ENCODE measurements at regions not wholly inside any gene's neighbourhood (a gene's known extent, or its start where the extent isn't known, plus 50 kb on each side); places are given as distances from the start of the nearest gene placed in this dataset.

GRCh38 chr20:23242556-23243180, 107.9 kb upstream of the NXT1 start:
- Histone ChIP-seq H3K4me3 (ENCODE audit: control extremely low read depth in 1 of 5, extremely low read depth in 1 of 5, insufficient read depth in 1 of 5, low read depth in 2 of 5, low read length in 4 of 5) (no peak overlapping the region), H3K9ac (ENCODE audit: low read length) (no peak overlapping the region), H3K27me3 (replicated peaks in 1 of 4; ENCODE audit: control extremely low read depth in 1 of 4, control insufficient read depth in 3 of 4, insufficient read depth in 4 of 4, low read length in 3 of 4) (peaks cover 0 to 11% (median 0%) of the 10 kb centered on the region in 4 experiments), H2AFZ (ENCODE audit: insufficient read depth, low read depth, low read length, poor library complexity, severe bottlenecking) (no peak overlapping the region), H3K4me2 (replicated peaks; ENCODE audit: low read depth, low read length, poor library complexity, severe bottlenecking) (no peak overlapping the region), H3K79me2 (ENCODE audit: control insufficient read depth, insufficient read depth, low read length) (no peaks in the 10 kb centered on the region), H3K36me3 (replicated peaks in 1 of 2; ENCODE audit: control extremely low read depth in 1 of 2, control insufficient read depth in 1 of 2, extremely low read depth in 1 of 2, insufficient read depth in 2 of 2, low read length in 1 of 2) (no peaks in the 10 kb centered on the region), H3K4me1 (ENCODE audit: control insufficient read depth in 2 of 2, insufficient read depth in 2 of 2, low read length in 2 of 2) (peaks cover 5 to 7% of the 10 kb centered on the region in 2 donors), H3K27ac (ENCODE audit: low read length in 2 of 2) (no peak overlapping the region), H3K9me3 (ENCODE audit: control extremely low read depth in 1 of 3, control insufficient read depth in 2 of 3, insufficient read depth in 1 of 3, low read length in 2 of 3) (peaks cover 0 to 22% (median 4%) of the 10 kb centered on the region in 3 donors), H4K20me1 (ENCODE audit: control insufficient read depth, insufficient read depth, low read length, poor library complexity, severe bottlenecking) (no peaks in the 10 kb centered on the region)
- CTCF ChIA-PET = no interaction called here
- H3K4me1 Mint-ChIP-seq = peaks cover 12% of the 10 kb centered on the region
- TF ChIP-seq, protein P1, sequence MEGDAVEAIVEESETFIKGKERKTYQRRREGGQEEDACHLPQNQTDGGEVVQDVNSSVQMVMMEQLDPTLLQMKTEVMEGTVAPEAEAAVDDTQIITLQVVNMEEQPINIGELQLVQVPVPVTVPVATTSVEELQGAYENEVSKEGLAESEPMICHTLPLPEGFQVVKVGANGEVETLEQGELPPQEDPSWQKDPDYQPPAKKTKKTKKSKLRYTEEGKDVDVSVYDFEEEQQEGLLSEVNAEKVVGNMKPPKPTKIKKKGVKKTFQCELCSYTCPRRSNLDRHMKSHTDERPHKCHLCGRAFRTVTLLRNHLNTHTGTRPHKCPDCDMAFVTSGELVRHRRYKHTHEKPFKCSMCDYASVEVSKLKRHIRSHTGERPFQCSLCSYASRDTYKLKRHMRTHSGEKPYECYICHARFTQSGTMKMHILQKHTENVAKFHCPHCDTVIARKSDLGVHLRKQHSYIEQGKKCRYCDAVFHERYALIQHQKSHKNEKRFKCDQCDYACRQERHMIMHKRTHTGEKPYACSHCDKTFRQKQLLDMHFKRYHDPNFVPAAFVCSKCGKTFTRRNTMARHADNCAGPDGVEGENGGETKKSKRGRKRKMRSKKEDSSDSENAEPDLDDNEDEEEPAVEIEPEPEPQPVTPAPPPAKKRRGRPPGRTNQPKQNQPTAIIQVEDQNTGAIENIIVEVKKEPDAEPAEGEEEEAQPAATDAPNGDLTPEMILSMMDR (IDR thresholded peaks at IDR 0.05) = no peak
- no peak for TF ChIP-seq EZH2 (IDR thresholded peaks at IDR 0.05; ENCODE audit: borderline replicate concordance, insufficient read depth, low read depth, low read length, poor library complexity, severe bottlenecking)
- 95% methylated on average over 4 of the region's 5 CpGs for WGBS (ENCODE audit: insufficient coverage)
- ATAC-seq (ENCODE audit: low read depth) = no peak
- intact Hi-C loops (cut with micrococcal nuclease) = no loop called here
- POLR2A ChIA-PET = no interaction called here
- DNase-seq = no peak
- H3K27me3 Mint-ChIP-seq = peaks cover 19% of the 10 kb centered on the region
- no peak overlapping the region for H3K4me3 Mint-ChIP-seq
- H3K27ac Mint-ChIP-seq = no peak overlapping the region
- peaks cover 6% of the 10 kb centered on the region for H3K9me3 Mint-ChIP-seq (ENCODE audit: insufficient read depth)

- Histone ChIP-seq H3K9me3 (ENCODE audit: control extremely low read depth in 1 of 3, control insufficient read depth in 2 of 3, insufficient read depth in 1 of 3, low read length in 2 of 3) (peaks cover 0 to 18% (median 4%) of the 10 kb centered on the region in 3 donors), H4K20me1 (ENCODE audit: control insufficient read depth, insufficient read depth, low read length, poor library complexity, severe bottlenecking) (no peaks in the 10 kb centered on the region), H3K4me3 (ENCODE audit: control extremely low read depth in 1 of 5, extremely low read depth in 1 of 5, insufficient read depth in 1 of 5, low read depth in 2 of 5, low read length in 4 of 5) (no peak overlapping the region), H2AFZ (ENCODE audit: insufficient read depth, low read depth, low read length, poor library complexity, severe bottlenecking) (no peak overlapping the region), H3K79me2 (ENCODE audit: control insufficient read depth, insufficient read depth, low read length) (no peaks in the 10 kb centered on the region), H3K4me1 (ENCODE audit: control insufficient read depth in 2 of 2, insufficient read depth in 2 of 2, low read length in 2 of 2) (peaks cover 3 to 7% of the 10 kb centered on the region in 2 donors), H3K27ac (ENCODE audit: low read length in 2 of 2) (no peak overlapping the region), H3K4me2 (replicated peaks; ENCODE audit: low read depth, low read length, poor library complexity, severe bottlenecking) (no peak overlapping the region), H3K9ac (ENCODE audit: low read length) (no peak overlapping the region), H3K36me3 (replicated peaks in 1 of 2; ENCODE audit: control extremely low read depth in 1 of 2, control insufficient read depth in 1 of 2, extremely low read depth in 1 of 2, insufficient read depth in 2 of 2, low read length in 1 of 2) (no peaks in the 10 kb centered on the region), H3K27me3 (replicated peaks in 1 of 4; ENCODE audit: control extremely low read depth in 1 of 4, control insufficient read depth in 3 of 4, insufficient read depth in 4 of 4, low read length in 3 of 4) (peaks cover 0 to 11% (median 0%) of the 10 kb centered on the region in 4 experiments)
- no peak overlapping the region for H3K4me3 Mint-ChIP-seq
- POLR2A ChIA-PET = no interaction called here
- TF ChIP-seq, protein P1 (IDR thresholded peaks at IDR 0.05) = no peak
- TF ChIP-seq EZH2 (IDR thresholded peaks at IDR 0.05; ENCODE audit: borderline replicate concordance, insufficient read depth, low read depth, low read length, poor library complexity, severe bottlenecking) = no peak
- CTCF ChIA-PET = no interaction called here
- WGBS (ENCODE audit: insufficient coverage) = 94% methylated on average over 2 of the region's 2 CpGs
- peaks cover 18% of the 10 kb centered on the region for H3K27me3 Mint-ChIP-seq
- intact Hi-C loops (cut with micrococcal nuclease) = no loop called here
- ATAC-seq (ENCODE audit: low read depth) = no peak
- H3K27ac Mint-ChIP-seq = no peak overlapping the region
- peaks cover 6% of the 10 kb centered on the region for H3K9me3 Mint-ChIP-seq (ENCODE audit: insufficient read depth)
- DNase-seq = no peak
- peaks cover 9% of the 10 kb centered on the region for H3K4me1 Mint-ChIP-seq
These were observed 108.5 kb upstream of the NXT1 start for GRCh38 chr20:23242104-23242503.
